HFF-Myc (cell line): ENCODE measurements at regions not wholly inside any gene's neighbourhood (a gene's known extent, or its start where the extent isn't known, plus 50 kb on each side); places are given as distances from the start of the nearest gene placed in this dataset.

Experiments
- DNase-seq: peaks from one replicate; pipeline ENCODE4 v3.0.0-alpha.2; 2011; ENCODE audit warnings: low read depth; ENCODE audit errors: extremely low read depth
- H3K4me3 ChIP-seq: replicated peaks from 2 replicates; pipeline ENCODE4 v1.5.1; 2011; ENCODE audit warnings: low read depth, mild to moderate bottlenecking, control low read depth, low read length
- CTCF ChIP-seq: IDR thresholded peaks from 2 replicates; pipeline ENCODE4 v1.5.1; 2012; ENCODE audit warnings: mild to moderate bottlenecking, low read depth, low read length, control low read depth; ENCODE audit errors: missing control alignments

DNA sequence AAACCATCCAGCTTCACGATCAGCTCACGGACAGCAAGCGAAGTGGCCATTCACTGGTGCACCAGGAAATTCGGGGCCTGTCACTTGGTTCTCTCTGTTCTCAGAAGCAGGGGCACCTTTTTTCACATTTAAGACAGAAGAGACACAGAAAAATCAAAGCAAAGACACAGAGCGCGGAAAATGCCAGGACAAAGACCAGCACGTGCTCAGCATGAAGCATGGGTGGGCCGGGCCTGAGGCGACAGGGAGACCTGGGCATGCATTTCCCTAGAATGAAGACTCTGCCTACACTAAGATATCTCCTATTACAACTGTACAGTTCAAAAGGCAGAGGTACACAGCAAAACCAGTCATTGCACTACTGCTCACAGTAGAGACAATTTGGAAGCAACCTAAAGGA, 117.4 kb upstream of the ID2 start:
- H3K4me3 ChIP-seq: no peak overlapping the region
- TF ChIP-seq CTCF: no peak
- no peak for DNase-seq

GRCh38 chr2:8565399-8566154, 116.3 kb upstream of the ID2 start:
- no peak for TF ChIP-seq CTCF
- no peak for DNase-seq
- H3K4me3 ChIP-seq: no peak overlapping the region

DNA sequence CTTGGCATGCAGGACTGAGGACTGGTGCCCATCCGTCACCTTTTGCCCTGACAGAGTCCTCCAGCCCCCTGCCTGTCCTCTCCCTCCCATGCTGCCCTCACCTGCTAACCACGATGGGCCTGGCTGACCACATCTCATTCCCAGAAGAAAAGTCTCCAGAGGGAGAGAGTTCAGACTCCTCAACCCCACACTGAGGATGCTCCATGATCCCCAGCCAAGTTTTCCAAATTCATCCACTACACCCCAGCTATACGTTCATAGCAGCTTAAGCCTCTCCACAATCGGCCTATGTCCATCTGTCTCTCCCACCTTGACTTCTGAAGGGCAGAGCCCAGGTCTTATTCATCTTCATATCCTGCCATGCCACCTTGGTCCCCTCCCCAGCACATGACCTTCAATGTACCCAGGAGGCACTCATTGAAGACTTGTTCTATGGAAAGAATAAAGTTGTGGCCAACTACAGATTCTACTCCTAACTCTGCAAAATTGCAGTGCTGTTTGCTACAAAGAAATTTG, 115.6 kb upstream of the ID2 start:
- TF ChIP-seq CTCF: no peak
- no peak overlapping the region for H3K4me3 ChIP-seq
- DNase-seq: no peak

DNA sequence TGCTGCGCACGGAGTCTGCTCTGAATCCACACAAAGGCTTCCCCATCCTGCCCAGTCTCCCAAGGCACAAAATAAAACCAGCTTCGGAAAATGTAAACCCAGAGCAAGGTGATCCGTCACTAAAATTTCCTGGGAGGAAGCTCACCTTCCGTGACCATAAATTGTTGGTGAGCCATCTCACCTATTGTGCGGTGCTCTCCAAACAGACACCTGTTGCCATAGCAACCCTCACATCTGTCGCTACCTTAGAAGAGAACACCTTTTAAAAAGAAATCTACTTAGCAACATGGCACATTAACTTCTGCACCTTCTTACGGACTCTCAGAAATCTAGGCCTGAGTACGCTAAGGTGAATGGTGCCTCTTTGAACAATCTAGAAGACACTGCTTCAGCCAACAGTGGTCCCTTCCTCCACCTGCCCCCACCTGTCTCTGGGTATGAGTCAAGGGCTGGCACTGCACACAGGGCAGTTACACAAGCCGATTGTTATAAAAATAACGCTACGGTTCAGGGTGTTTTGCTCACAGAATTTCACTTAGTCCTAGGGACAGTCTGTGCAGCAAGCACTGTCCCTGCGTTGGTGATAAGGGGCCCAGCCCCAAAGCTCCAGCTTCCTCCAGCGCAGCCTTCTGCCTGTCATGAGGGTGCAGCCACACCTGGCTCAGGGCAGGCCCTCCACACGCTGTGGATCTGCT, 114.9 kb upstream of the ID2 start:
- no peak for DNase-seq
- H3K4me3 ChIP-seq: no peak overlapping the region
- TF ChIP-seq CTCF: no peak

DNA sequence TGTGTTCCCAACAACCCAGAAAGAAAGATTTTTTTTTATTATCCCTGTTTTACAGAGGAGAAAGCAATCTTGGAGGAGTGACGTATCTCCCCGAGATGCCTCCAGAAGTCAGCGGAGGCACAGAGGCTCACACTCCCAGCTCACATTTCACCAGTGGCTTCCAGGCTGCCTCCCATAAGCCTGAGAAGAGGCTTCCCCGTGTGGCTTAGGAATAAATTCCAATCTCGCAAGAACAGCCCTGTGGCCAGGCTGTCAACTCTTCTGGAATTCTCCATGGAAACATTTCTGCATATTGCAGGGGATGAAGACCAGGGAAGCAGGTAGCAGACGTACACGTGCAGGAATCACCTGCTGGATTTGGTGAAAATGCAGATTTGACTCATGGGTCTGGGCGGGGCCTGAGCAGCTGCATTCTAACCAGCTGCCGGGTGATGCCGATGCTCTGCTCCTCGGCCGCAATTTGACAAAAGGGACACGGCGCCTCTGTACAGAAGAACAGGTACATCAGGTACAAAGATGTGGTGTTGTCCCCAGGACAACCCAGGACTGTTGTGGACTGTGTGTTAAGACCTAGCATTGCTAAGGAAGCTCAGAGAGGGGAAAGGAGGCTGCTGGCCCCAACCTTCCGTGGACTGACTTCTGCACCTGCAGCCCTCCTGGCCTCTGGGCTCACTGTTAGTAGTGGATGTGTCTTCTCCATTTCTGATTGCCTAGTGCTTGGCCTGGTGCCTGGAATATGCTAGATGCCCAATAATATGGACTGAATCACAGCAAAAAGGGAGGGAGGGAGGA, 114.2 kb upstream of the ID2 start:
- no peak for TF ChIP-seq CTCF
- H3K4me3 ChIP-seq: no peak overlapping the region
- DNase-seq: no peak

DNA sequence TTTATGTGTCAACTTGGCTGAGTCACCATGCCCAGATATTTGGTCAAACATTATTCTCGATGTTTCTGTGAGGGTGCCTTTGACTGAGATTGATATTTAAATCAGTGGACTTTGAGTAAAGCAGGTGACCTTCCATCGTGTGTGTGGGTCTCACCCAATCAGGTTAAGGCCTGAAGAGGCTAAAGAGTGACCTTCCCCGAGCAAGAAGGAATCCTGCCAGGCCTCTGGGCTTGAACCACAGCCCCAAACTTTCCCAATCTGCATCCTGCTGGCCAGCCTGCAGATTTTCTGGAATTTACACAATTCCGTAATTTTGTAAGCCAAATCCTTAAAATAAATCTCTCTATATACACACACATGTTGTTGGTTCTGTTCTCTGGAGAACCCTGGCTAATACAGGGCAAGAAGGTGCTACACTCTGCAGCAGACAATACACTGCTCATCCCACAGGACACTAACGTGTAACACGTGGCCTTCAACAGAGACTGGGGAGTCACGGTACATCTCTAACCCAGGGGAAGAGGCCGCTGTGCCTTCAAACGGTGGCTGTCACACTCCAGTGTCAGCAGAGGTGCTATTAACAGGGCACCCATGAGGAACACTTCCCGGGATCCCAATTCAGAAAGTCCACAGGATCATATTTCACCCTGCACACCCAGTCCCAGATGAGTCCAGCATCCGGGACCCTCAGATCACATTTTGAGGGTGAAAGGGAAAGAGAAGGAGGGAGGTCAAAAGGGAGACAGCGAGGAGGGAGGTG, 113.1 kb upstream of the ID2 start:
- H3K4me3 ChIP-seq: no peak overlapping the region
- no peak for DNase-seq
- no peak for TF ChIP-seq CTCF
